NAMALWA (cell line): ENCODE measurements at regions not wholly inside any gene's neighbourhood (a gene's known extent, or its start where the extent isn't known, plus 50 kb on each side); places are given as distances from the start of the nearest gene placed in this dataset.

ENCODE experiments used
- DNase-seq: peaks from one replicate; pipeline ENCODE4 v3.0.0-alpha.2; 2015; ENCODE audit warnings: low spot score

GRCh38 chr3:116767726-116768125, 58.1 kb downstream of the TUSC7 start:
- DNase-seq, result no peak

- peak; percentile 87 for DNase-seq
Observed at GRCh38 chr3:116770815-116771450, 61.4 kb downstream of the TUSC7 start.

- no peak for DNase-seq
Observed at GRCh38 chr3:116776880-116777785, 67.6 kb downstream of the TUSC7 start.

GRCh38 chr3:116785226-116785625, 75.6 kb downstream of the TUSC7 start:
- DNase-seq, result no peak

GRCh38 chr3:116802651-116803050, 93.1 kb downstream of the TUSC7 start:
- DNase-seq, result no peak

DNA sequence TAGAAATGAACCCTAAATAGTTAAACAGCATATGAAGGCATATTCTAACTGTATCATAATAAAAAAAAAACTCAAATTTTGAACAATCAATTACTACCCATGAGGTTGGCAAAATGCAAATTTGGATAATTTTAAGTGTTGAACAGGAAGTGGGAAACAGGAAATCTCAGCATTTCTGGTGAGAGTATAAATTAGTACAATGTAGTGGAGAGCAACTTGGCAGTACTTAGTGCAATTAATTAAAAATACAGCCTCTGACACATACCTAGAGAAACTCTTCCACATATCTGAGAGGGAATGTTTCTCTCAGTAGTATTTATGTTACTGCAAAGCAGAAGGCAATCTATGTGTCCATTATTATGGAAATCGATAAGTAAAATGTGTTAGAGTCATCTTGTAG, 96.8 kb downstream of the TUSC7 start:
- DNase-seq, result no peak

GRCh38 chr3:116808725-116809124, 99.1 kb downstream of the TUSC7 start:
- no peak for DNase-seq

DNA sequence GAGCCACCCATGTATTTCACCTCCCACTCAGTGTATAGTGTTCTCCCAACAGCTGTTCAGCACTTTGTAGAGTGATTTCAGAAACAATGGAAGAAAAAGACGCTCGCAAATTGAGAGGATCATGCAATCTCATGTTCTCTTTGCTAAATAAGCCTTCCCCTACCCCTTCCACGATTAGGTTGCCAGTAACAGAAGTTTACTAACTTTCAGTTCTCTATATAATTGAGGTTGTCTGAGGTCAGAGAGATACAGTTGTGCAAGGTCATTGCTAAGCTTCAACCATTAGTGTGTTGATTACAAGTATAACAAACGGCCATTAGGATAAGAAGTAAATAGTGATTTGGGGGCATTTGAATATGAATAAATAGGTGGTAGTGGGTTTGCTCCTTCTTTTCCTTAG, 99.6 kb downstream of the TUSC7 start:
- DNase-seq, result no peak

DNA sequence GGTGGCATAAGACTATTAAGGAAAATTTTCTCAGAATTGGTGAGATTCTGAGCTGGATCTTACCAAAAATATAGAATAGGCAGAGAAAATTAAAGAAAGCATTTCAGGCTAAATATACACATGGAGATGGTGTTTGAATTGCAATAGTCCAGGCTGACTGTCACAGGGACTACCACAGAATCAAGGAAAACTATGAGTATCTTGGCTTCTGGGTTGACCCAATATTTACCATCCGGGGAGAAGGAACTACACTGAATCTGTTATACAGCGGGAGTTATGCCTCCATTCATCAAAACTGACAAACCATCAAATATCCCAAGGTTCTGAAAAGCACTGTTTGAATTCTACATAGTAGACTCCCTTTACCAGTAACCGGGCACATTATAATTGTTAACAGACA, 102.2 kb downstream of the TUSC7 start:
- DNase-seq, result no peak

GRCh38 chr3:116812949-116813348, 103.4 kb downstream of the TUSC7 start:
- DNase-seq, result no peak

DNA sequence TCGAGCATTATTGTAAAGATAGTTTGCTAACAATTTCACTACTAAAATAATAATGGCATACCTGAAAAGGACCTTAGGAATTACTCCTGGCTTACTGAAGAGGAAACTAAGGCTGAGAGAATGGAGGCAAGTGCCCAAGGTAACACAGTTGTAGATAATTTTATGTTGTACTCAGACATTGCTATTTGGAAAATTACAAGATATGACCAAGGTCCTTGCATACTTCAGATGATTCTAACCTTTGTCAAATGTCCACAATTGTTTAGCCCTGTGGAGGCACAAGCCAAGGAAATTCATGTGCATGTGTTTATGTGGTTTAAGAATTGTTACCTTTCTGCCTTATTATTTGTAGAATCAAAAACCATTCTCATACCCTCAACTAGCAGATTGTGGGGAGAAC, 105.7 kb downstream of the TUSC7 start:
- no peak for DNase-seq

GRCh38 chr3:116815831-116816588, 106.4 kb downstream of the TUSC7 start:
- DNase-seq, result no peak

- no peak for DNase-seq
Observed at GRCh38 chr3:116821371-116821770, 111.8 kb downstream of the TUSC7 start.

DNA sequence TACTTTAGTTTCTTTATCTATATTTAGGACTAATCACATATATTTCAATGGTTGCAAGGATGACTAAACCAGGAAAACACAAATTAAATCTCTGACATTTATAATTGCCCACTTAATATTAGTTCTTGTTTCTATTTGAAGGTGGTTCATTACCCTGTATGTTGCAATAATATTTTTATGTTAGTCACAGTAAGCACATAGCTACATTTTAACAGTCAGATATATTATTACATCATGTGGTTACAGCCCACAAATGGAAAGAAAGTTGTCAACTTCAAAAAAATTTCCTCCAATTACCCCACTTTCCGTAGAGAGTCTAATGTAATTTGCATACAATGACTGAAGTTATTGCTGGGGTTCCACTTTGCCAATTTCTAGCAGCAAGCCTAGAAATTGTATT, 114.6 kb downstream of the TUSC7 start:
- DNase-seq, result no peak

- DNase-seq, result no peak
Observed at GRCh38 chr3:116833202-116833601, 123.6 kb downstream of the TUSC7 start.

DNA sequence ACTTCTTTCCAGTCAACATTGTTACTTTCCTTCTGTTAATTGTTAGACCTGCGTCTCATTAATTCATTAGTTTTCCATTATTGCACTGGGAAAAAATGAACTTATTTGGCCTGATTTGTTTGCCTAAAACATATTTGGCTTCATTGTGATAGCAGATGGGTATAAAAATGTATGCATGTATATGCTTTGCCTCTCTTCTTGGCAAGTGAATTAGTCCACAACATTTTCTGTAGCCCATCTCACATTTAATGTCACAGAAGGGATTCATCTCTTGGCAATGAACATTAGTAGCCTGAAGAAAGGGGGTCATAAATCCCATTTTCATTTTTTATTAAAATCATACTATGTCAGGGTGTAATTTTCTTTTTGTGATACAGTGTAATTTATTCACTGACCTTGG, 125.2 kb downstream of the TUSC7 start:
- no peak for DNase-seq

DNA sequence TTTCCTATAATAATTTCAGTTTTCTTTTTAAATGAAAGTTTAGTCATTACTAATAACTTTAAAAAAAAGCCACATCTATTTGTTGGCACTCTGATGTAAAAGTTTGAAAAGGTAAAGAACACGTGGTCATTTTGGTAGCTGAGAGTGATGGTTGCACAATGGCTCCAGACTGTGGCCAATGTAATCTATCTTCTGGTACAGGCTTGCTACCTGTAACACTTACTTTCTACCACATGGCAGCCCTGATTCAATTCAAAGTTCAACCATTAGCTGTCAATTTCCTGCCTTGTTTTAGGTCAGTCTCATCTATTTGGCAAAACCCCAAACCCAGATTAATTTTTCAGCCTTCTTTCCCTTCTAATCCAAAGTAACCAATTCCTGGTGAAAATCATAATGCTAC, 126.1 kb downstream of the TUSC7 start:
- no peak for DNase-seq

DNA sequence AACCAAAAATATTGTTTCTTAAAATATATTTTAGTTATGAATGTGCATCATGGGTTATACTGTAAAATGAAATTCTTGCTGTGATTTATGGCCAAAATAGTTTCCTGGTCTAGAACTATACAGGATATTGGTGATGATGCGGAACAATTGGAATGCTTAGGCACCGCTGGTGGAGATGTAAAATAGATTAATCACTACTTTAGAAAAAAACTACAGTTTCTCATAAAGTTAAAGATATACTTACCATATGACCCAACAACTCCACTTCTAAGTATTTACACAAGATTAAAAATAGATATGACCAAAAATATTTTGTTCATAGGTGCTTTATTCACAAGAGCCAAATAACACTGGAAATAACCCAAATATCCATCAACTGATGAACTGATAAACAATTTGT, 126.7 kb downstream of the TUSC7 start:
- no peak for DNase-seq

- no peak for DNase-seq
Observed at GRCh38 chr3:116837483-116837882, 127.9 kb downstream of the TUSC7 start.

GRCh38 chr3:116841003-116841735, 131.6 kb downstream of the TUSC7 start:
- no peak for DNase-seq

DNA sequence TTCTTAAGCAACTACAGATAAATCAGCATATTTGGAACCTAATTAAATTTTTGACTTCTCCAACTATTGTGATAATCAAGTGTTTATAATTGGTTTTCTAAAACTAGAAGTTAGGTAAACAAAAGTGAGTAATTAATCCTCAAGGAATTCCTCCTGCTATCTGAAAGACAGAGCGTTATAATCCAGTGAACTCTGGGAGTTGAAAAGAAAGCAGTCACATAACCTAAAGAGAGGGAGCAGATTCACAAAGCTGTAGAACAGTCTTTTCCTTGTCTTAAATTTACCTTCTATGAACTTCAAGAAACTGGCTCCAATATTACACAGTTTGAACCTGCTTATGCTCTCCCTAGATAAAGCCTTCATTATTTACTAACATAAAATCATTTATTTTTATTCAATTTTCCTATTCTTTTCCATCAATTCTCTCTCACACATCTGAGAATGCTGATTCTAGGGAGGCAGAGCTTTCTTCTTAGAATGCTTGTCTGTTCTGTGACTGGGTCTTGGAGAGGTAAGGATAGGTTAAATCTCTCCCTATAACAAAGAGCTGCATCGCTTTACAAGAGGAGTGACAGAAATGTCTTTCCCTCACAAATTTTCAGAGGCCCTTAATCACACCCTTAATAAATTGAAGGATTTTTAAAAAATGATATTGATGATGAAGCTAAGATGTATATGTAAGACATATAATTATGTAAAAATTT, 132.8 kb downstream of the TUSC7 start:
- DNase-seq, result no peak
